GM21515 (cell line): ENCODE measurements at regions not wholly inside any gene's neighbourhood (a gene's known extent, or its start where the extent isn't known, plus 50 kb on each side); places are given as distances from the start of the nearest gene placed in this dataset.
"Not testable (repeated sequence)": the region's sequence is repeated elsewhere in the genome, so short reads cannot be mapped to it uniquely, and the experiment has no call there.

ENCODE experiments used
- ATAC-seq: cut with Tn5 transposase; IDR thresholded peaks from one replicate; pipeline ENCODE4 v1.9.1; 2021; ENCODE audit not compliant: unreplicated experiment

- ATAC-seq: no peak
Measured at GRCh38 chr9:81080900-81081299, 608.4 kb downstream of the TLE1 start.

GRCh38 chr9:81080185-81080584 is 609.2 kb downstream of the TLE1 start:
- no peak for ATAC-seq

- ATAC-seq: no peak
Measured at GRCh38 chr9:81079055-81079454, 610.3 kb downstream of the TLE1 start.

GRCh38 chr9:81078555-81078954 is 610.8 kb downstream of the TLE1 start:
- no peak for ATAC-seq

DNA sequence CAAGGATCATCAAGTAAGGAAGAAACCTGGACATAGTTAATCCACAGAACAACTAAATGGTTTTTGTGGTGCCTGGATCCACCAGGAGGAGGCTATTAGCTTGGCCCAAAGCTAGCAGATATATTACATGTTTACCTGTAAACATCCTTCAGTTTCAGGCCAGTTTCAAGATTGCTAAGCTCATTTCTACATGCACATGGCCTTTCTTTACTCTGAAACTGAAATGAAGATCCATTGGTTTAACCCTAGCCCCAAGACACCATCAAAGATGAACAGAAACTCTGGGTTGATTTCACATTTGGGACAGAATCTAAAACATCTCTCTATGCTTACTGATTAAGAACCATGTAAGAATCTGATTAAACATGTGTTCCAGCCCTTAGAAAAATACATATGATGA is 611.8 kb downstream of the TLE1 start:
- ATAC-seq: peak; percentile 74

DNA sequence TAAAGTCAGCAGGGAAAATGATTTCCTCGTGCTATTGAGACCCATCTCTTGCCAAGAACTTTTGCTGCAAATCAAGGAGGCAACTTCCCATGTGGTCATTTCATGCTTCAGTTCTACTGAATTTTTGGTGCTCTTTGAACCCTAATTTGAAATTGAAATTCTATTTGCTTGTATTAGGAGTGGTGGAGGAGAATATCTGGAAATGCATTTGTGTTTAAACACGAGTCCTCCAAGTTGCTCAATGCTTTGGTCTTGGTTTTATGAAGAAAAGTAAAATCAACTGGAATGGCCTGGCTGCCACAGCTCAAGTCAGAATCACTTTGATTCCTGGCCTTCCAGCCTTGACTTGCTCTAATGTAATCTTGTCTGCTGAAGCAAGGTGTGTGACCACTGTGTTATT is 613.2 kb downstream of the TLE1 start:
- ATAC-seq: no peak

DNA sequence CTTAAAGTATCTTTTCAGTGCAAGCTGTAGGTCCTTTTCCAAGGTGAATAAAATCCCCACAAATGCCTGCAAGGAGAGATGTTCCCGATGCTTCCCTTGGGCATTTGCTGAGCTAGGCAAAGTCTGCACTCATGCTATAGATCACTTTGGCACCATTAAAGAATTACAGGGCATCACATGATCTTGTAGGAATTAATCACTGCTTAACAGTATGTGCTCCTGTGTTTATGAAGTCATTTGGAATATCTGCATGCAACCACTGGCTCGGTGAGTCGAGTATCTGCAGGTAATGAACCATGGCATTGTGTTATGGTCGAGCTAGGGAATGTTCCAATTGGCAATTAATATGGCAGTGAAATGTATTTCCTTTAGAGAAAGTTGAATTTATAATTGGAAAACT is 615.1 kb downstream of the TLE1 start:
- ATAC-seq: no peak

DNA sequence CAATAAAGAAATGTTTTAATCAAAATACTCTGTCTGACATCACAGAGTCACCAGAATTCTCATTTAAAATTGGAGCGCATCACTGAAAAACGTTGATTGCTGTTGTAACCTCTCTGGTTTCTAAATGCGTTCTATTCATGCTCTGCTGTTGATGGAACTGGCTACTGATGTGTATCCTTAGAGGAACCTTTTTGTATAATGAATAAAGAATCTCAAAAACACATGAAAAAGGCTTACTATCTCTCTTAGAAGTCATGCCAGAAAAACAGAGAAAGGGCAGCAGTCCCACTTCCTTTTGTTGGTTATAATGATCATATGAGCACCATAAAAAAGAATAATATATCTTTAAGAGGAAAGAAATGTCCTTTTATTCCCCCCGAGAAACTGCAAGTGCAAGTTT is 615.5 kb downstream of the TLE1 start:
- no peak for ATAC-seq

DNA sequence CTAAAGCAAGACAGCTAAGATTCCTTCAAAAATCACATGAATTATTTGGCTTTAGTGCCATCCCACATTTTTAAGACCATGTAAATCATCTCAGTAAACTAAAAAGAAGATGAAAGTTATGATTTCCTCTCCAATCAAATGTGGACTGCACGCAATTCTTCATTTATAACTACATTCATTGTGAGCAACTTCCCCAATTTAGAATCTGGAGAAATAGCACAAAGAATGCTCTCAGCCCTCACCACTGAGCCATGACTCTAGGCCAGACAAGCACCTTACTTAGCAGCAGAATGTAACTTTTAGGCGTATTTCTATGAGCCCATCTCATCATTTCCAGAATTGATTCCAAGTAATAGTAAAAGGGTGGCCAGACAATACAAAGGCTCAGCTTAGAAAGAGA is 616.6 kb downstream of the TLE1 start:
- no peak for ATAC-seq

GRCh38 chr9:81071108-81071507 is 618.2 kb downstream of the TLE1 start:
- no peak for ATAC-seq

DNA sequence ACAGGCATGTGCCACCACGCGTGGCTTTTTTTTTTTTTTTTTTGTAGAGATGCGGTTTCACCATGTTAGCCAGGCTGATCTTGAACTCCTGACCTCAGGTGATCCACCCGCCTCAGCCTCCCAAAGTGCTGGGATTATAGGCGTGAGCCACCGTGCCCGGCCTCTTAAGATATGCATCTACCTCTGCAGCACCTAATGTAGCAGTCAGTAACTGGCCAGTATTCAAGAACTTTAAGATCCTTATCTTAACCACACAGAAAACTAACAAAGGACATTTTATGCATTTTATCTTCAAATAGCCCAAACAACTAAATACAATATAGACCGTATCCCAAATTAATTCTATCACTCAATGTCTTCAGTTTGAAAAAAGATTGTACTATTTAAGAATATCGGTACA is 618.7 kb downstream of the TLE1 start:
- no peak for ATAC-seq

DNA sequence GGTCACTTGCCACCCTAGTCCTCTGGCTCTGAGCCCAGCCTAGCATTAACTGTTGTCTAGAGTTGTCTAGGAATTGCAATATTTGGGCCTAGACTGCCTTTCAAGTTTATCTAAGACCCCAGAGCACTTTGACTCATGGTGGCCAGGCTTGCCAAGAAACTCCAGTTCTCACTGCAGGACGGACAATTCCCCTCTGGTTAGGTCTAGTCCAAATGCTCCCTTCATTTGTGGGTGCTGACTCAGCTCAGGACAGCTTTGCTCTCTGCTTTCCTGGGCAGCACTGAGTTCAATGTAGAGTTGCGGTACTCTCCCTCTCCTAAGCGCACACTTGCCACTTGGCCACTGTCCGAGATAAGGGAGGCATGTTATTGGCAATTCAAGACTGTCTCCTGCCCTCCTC is 619.4 kb downstream of the TLE1 start:
- ATAC-seq: no peak

GRCh38 chr9:81069038-81069795 is 620.1 kb downstream of the TLE1 start:
- no peak for ATAC-seq

DNA sequence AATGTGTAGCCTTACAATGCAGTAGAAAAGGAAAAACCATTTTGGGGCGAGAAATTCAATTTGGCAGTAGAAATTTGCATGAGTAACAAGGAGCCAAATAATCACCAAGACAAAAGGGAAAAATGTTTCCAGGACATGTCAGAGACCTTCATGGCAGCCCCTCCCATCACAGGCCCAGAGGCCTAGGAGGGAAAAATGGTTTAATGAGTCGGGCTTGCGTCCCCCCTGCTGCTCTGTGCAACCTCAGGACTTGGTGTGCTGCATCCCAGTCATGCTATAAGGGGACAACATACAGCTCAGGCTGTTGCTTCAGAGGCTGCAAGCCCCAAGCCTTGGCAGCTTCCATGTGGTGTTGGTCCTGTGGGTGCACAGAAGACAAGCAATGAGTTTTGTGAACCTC is 626.4 kb downstream of the TLE1 start:
- ATAC-seq: not testable (repeated sequence)

DNA sequence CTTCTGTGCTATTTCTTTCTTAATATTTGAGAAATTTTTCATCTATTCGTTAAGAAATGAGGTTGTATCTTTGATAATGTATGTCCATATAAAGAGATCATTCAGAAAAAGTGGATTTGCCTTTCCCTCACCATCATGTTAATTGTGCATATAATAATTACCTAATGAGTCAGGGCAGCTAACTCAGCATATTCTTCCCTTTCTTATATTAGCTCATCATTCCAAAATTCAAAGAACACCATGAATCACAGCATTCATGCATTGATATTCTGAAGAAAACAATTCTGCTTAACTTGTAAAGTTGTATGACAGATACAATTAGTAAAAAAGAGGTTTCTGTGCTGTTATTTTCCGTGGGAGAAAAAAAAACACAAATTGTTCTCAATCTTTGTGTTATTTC is 630.6 kb downstream of the TLE1 start:
- no peak for ATAC-seq

- ATAC-seq: no peak
Measured at GRCh38 chr9:81053298-81054025, 635.9 kb downstream of the TLE1 start.

- no peak for ATAC-seq
Measured at GRCh38 chr9:81052846-81053245, 636.5 kb downstream of the TLE1 start.

DNA sequence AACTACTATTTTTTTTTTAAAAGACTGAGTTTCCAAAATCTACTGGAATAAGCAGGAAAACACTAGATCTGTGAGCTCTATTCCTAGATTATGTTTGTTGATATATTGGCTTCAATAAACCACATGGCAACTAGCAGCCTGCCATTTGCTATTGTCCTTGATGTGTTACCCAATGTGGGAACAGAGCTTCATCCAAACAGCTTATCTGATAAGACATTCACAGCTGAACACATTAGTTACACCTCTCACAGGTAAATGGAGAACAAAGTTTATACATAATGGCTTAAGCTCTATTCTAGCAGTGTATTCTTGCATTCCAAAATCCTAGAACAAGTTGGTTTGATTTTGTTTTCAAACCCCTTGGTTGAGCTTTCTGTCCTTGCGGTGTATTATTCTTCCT is 642.1 kb downstream of the TLE1 start:
- ATAC-seq: no peak

GRCh38 chr9:81045658-81046057 is 643.7 kb downstream of the TLE1 start:
- ATAC-seq: no peak

- no peak for ATAC-seq
Measured at GRCh38 chr9:81037889-81038288, 651.5 kb downstream of the TLE1 start.

- ATAC-seq: no peak
Measured at GRCh38 chr9:81035601-81036000, 653.7 kb downstream of the TLE1 start.

GRCh38 chr9:81035171-81035570 is 654.2 kb downstream of the TLE1 start:
- ATAC-seq: no peak

- ATAC-seq: no peak
Measured at GRCh38 chr9:81032831-81033230, 656.5 kb downstream of the TLE1 start.
